Endothelial cell of umbilical vein (primary cell): ENCODE measurements at regions not wholly inside any gene's neighbourhood (a gene's known extent, or its start where the extent isn't known, plus 50 kb on each side); places are given as distances from the start of the nearest gene placed in this dataset.

Source experiments
- BruUV-seq: library from RNA; stranded (reverse); fragments of 400-500 nt; replicated peaks from 2 replicates; lab custom pipeline; 2021; lab: Mats Ljungman, UMichigan
- CTCF ChIA-PET: fragments of 300-600, 350-600 bp; sonication (Branson Sonifier 250); formaldehyde crosslinking; loops from one replicate; lab custom pipeline; 2021; ENCODE audit warnings: antibody characterized with exemption, inconsistent platforms; lab: Charles Lee
- POLR2A ChIA-PET: fragments of 300-600, 350-600 bp; sonication (Branson Sonifier 250); formaldehyde crosslinking; loops from one replicate; lab custom pipeline; 2021; ENCODE audit warnings: antibody characterized with exemption, inconsistent platforms; lab: Charles Lee
- DNase-seq: peaks from one replicate; pipeline ENCODE4 v3.0.0-alpha.2; 2011; ENCODE audit warnings: low read depth, low spot score
- FAIRE-seq: peaks from 2 replicates; lab custom pipeline; 2011; peaks lifted over from hg19 to GRCh38; lab: Jason Lieb, UNC
- H2AFZ ChIP-seq: 2 replicates; pipeline ENCODE4 v1.6.0; 2012; ENCODE audit warnings: low read depth, low read length, control low read depth, inconsistent platforms
- H3K27ac ChIP-seq: 2 replicates; pipeline ENCODE4 v1.5.1; 2011; ENCODE audit warnings: low read depth, mild to moderate bottlenecking, control low read depth, low read length, moderate library complexity; ENCODE audit not compliant: insufficient read depth
- H3K27me3 ChIP-seq, 2 experiments: 2 replicates each; pipeline versions ENCODE4 v1.6.0 to v1.6.1; 2011; ENCODE audit warnings: low read length in 2 of 2, mixed read lengths in 1 of 2; ENCODE audit not compliant: control insufficient read depth in 2 of 2, insufficient read depth in 2 of 2
- H3K36me3 ChIP-seq, 2 experiments: 2 replicates in 1 of 2; 3 replicates in 1 of 2; pipeline ENCODE4 v1.5.1; 2011; ENCODE audit warnings: low read length in 2 of 2, mild to moderate bottlenecking in 1 of 2, moderate library complexity in 1 of 2; ENCODE audit not compliant: control insufficient read depth in 2 of 2, insufficient read depth in 2 of 2; ENCODE audit errors: extremely low read depth in 1 of 2
- H3K4me1 ChIP-seq: 3 replicates; pipeline ENCODE4 v1.5.1; 2011; ENCODE audit warnings: mild to moderate bottlenecking, low read length; ENCODE audit not compliant: control insufficient read depth, insufficient read depth; ENCODE audit errors: extremely low read depth
- H3K4me2 ChIP-seq: 2 replicates; pipeline ENCODE4 v1.6.1; 2011; ENCODE audit warnings: low read length, control low read depth, mixed read lengths; ENCODE audit not compliant: insufficient read depth
- H3K4me3 ChIP-seq, 3 experiments: fragments of 200-600 bp in 1 of 3; sonication (generic), shearing (Covaris generic) in 1 of 3; replicated peaks in 1 of 3; 2 replicates each; pipeline ENCODE4 v1.5.1; 2011 to 2016; ENCODE audit warnings: control low read depth in 3 of 3, low read length in 3 of 3, mild to moderate bottlenecking in 2 of 3, inconsistent platforms in 1 of 3, low read depth in 1 of 3, moderate library complexity in 1 of 3; ENCODE audit not compliant: insufficient read depth in 1 of 3
- H3K79me2 ChIP-seq: 2 replicates; pipeline ENCODE4 v1.6.0; 2012; ENCODE audit warnings: low read length, inconsistent platforms; ENCODE audit not compliant: control insufficient read depth, insufficient read depth
- H3K9ac ChIP-seq: replicated peaks from 2 replicates; pipeline ENCODE3; 2011; ENCODE audit warnings: low read length, control low read depth; ENCODE audit not compliant: insufficient read depth; ENCODE audit errors: extremely low read depth
- H3K9me1 ChIP-seq: replicated peaks from 3 replicates; pipeline ENCODE4 v1.6.0; 2011; ENCODE audit warnings: mild to moderate bottlenecking, low read length; ENCODE audit not compliant: control insufficient read depth, insufficient read depth; ENCODE audit errors: extremely low read depth
- H3K9me3 ChIP-seq: replicated peaks from 2 replicates; pipeline ENCODE4 v1.5.1; 2012; ENCODE audit warnings: low read length, inconsistent platforms; ENCODE audit not compliant: control insufficient read depth, insufficient read depth
- H4K20me1 ChIP-seq: replicated peaks from 2 replicates; pipeline ENCODE3; 2011; ENCODE audit warnings: mild to moderate bottlenecking, low read length; ENCODE audit not compliant: control insufficient read depth, insufficient read depth; ENCODE audit errors: extremely low read depth
- EZH2 ChIP-seq: IDR thresholded peaks from 2 replicates; pipeline ENCODE4 v1.6.1; 2012; ENCODE audit warnings: borderline replicate concordance, low read depth, mild to moderate bottlenecking, moderate library complexity, low read length, inconsistent platforms; ENCODE audit not compliant: severe bottlenecking
- GATA2 ChIP-seq: IDR thresholded peaks from 2 replicates; pipeline ENCODE4 v1.7.0; 2011; ENCODE audit warnings: low read depth, mild to moderate bottlenecking, moderate library complexity, mixed read lengths, low read length; ENCODE audit not compliant: insufficient read length, insufficient read depth
- JUN ChIP-seq: IDR thresholded peaks from 2 replicates; pipeline ENCODE4 v1.6.1; 2011; ENCODE audit warnings: borderline replicate concordance, low read depth; ENCODE audit not compliant: insufficient read length, insufficient read depth
- MAX ChIP-seq: IDR thresholded peaks from 2 replicates; pipeline ENCODE4 v1.6.1; 2011; ENCODE audit not compliant: insufficient read depth, insufficient read length
- MYC ChIP-seq: IDR thresholded peaks from one replicate; pipeline ENCODE4 v1.6.1; 2011; ENCODE audit warnings: mild to moderate bottlenecking, low read depth, low read length
- POLR2AphosphoS5 ChIP-seq: IDR thresholded peaks from 2 replicates; pipeline ENCODE4 v1.6.1; 2012; ENCODE audit warnings: low read depth, mild to moderate bottlenecking, control low read depth, low read length, moderate library complexity; ENCODE audit not compliant: insufficient read depth
- dilution Hi-C: fragments of 300-500 bp; cut with MboI; formaldehyde crosslinking; loops from one replicate; pipeline ENCODE4 v1.15.0; 2019; ENCODE audit warnings: low sequenced_read_pairs; ENCODE audit not compliant: extremely low pct_ligation_motif_present
- intact Hi-C: fragments of 100-400 bp; cut with micrococcal nuclease; formaldehyde crosslinking; loops from one replicate; pipeline ENCODE4 v1.10.0; 2022

- H3K79me2 ChIP-seq: no peaks in the 10 kb centered on the region
- no TSS peak for BruUV-seq
- no peak overlapping the region for H3K27ac ChIP-seq
- no peak for DNase-seq
- no peak overlapping the region for H3K9ac ChIP-seq
- no peak overlapping the region for H3K4me2 ChIP-seq
- H2AFZ ChIP-seq: no peak overlapping the region
- intact Hi-C loops (no loop called here), dilution Hi-C loops (no loop called here)
- TF ChIP-seq GATA2 (no peak), EZH2 (no peak), JUN (no peak), POLR2AphosphoS5 (no peak), MAX (no peak)
- H4K20me1 ChIP-seq: no peaks in the 10 kb centered on the region
- no peak overlapping the region for H3K4me3 ChIP-seq
- H3K27me3 ChIP-seq: no peaks in the 10 kb centered on the region
- no peaks in the 10 kb centered on the region for H3K36me3 ChIP-seq
- ChIA-PET CTCF (no interaction called here), POLR2A (no interaction called here)
- H3K9me1 ChIP-seq: no peaks in the 10 kb centered on the region
- H3K4me1 ChIP-seq: no peaks in the 10 kb centered on the region
- H3K9me3 ChIP-seq: no peaks in the 10 kb centered on the region
- FAIRE-seq: no peak
These were observed 116.3 kb downstream of the HS3ST1 start for GRCh38 chr4:11312389-11312788.

- no peaks in the 10 kb centered on the region for H4K20me1 ChIP-seq
- H2AFZ ChIP-seq: no peak overlapping the region
- no peaks in the 10 kb centered on the region for H3K9me3 ChIP-seq
- no peaks in the 10 kb centered on the region for H3K79me2 ChIP-seq
- ChIA-PET POLR2A (no interaction called here), CTCF (no interaction called here)
- BruUV-seq: no TSS peak
- intact Hi-C loops (no loop called here), dilution Hi-C loops (no loop called here)
- DNase-seq: no peak
- no peak overlapping the region for H3K4me3 ChIP-seq
- no peaks in the 10 kb centered on the region for H3K4me1 ChIP-seq
- H3K27ac ChIP-seq: no peak overlapping the region
- H3K9ac ChIP-seq: no peak overlapping the region
- H3K9me1 ChIP-seq: no peaks in the 10 kb centered on the region
- no peak overlapping the region for H3K4me2 ChIP-seq
- FAIRE-seq: no peak
- no peaks in the 10 kb centered on the region for H3K27me3 ChIP-seq
- TF ChIP-seq MYC: no peak
- TF ChIP-seq MAX: no peak
- no peak for TF ChIP-seq POLR2AphosphoS5
- no peak for TF ChIP-seq GATA2
- H3K36me3 ChIP-seq: no peaks in the 10 kb centered on the region
These were observed 127.5 kb downstream of the HS3ST1 start for GRCh38 chr4:11301075-11301660.
